A673 (cell line): ENCODE measurements at regions not wholly inside any gene's neighbourhood (a gene's known extent, or its start where the extent isn't known, plus 50 kb on each side); places are given as distances from the start of the nearest gene placed in this dataset.

Experiments
- BruUV-seq: library from RNA; stranded (reverse); fragments of 400-500 nt; replicated peaks from 2 replicates; lab custom pipeline; 2021; lab: Mats Ljungman, UMichigan
- CTCF ChIA-PET: fragments of 300-600 bp; sonication (Branson Sonifier 250); formaldehyde crosslinking; loops from one replicate; lab custom pipeline; 2022; ENCODE audit warnings: antibody characterized with exemption; lab: Charles Lee
- POLR2A ChIA-PET: fragments of 300-600 bp; sonication (Branson Sonifier 250); formaldehyde crosslinking; loops from one replicate; lab custom pipeline; 2022; ENCODE audit warnings: antibody characterized with exemption; ENCODE audit not compliant: low non-redundant PET; lab: Charles Lee
- DNase-seq: peaks from one replicate; pipeline ENCODE4 v3.0.0-alpha.2; 2015; ENCODE audit warnings: low spot score
- H3K27ac ChIP-seq: fragments of 200-600 bp; sonication (generic); 2 replicates; pipeline ENCODE4 v1.5.1; 2016; ENCODE audit warnings: mixed run types, low read depth, mild to moderate bottlenecking, mixed read lengths, antibody characterized with exemption, low read length; ENCODE audit not compliant: poor library complexity, severe bottlenecking
- H3K27me3 ChIP-seq: fragments of 200-600 bp; sonication (generic); replicated peaks from 2 replicates; pipeline ENCODE4 v1.6.1; 2017; ENCODE audit warnings: mixed run types, low read depth, mild to moderate bottlenecking, mixed read lengths, antibody characterized with exemption, low read length; ENCODE audit not compliant: insufficient read depth, poor library complexity
- H3K36me3 ChIP-seq: fragments of 200-600 bp; sonication (generic); 2 replicates; pipeline ENCODE4 v1.6.1; 2016; ENCODE audit warnings: mixed run types, mild to moderate bottlenecking, mixed read lengths, antibody characterized with exemption, low read length; ENCODE audit not compliant: insufficient read depth, poor library complexity, severe bottlenecking
- H3K4me1 ChIP-seq: fragments of 200-600 bp; sonication (generic); 2 replicates; pipeline ENCODE4 v1.6.1; 2017; ENCODE audit warnings: mixed run types, mild to moderate bottlenecking, mixed read lengths, antibody characterized with exemption, low read length; ENCODE audit not compliant: insufficient read depth, poor library complexity, severe bottlenecking
- H3K4me3 ChIP-seq: fragments of 200-600 bp; sonication (generic); 2 replicates; pipeline ENCODE4 v1.5.1; 2016; ENCODE audit warnings: low read depth, mixed run types, mild to moderate bottlenecking, mixed read lengths, low read length; ENCODE audit not compliant: poor library complexity, severe bottlenecking
- H3K9me3 ChIP-seq: fragments of 200-600 bp; sonication (generic); 2 replicates; pipeline ENCODE4 v1.6.1; 2016; ENCODE audit warnings: mixed run types, low read depth, mild to moderate bottlenecking, mixed read lengths, antibody characterized with exemption, low read length; ENCODE audit not compliant: poor library complexity, severe bottlenecking
- EZH2 ChIP-seq: fragments of 200-600 bp; sonication (generic); IDR thresholded peaks from 2 replicates; pipeline ENCODE4 v1.6.1; 2017; ENCODE audit warnings: borderline replicate concordance, low read depth, mild to moderate bottlenecking, mixed read lengths, antibody characterized with exemption, low read length; ENCODE audit not compliant: poor library complexity, severe bottlenecking
- intact Hi-C: fragments of 100-400 bp; cut with micrococcal nuclease; formaldehyde crosslinking; loops from one replicate; pipeline ENCODE4 v1.10.0; 2022; ENCODE audit not compliant: unreplicated experiment
- TF ChIP-seq, protein P1 (sequence below): fragments of 300-800, 200-600 bp; sonication (generic); conservative IDR thresholded peaks from 2 replicates; pipeline ENCODE4 v1.5.1; 2017; ENCODE audit warnings: low read depth, mild to moderate bottlenecking, antibody characterized with exemption, low read length, moderate library complexity, mixed read lengths

DNA sequence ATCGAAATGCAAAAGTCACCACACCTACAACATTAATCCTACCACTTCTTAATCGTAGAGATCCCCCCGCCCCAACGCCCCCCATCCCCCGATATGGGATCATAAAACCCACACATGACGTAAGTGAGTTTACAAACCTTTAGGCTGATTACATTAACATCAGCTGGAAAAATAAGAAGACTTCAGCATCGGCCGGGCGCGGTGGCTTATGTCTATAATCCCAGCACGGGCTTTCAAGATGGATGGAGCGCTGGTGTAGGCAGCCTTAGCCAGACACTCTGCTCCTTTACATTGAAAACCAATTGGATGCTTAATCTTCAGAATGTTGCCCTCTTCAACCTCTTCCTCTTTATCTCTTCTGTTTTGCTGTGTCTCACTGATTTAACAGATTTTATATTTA, 1376.0 kb downstream of the MAT2B start:
- DNase-seq: no peak
- TF ChIP-seq, protein P1, sequence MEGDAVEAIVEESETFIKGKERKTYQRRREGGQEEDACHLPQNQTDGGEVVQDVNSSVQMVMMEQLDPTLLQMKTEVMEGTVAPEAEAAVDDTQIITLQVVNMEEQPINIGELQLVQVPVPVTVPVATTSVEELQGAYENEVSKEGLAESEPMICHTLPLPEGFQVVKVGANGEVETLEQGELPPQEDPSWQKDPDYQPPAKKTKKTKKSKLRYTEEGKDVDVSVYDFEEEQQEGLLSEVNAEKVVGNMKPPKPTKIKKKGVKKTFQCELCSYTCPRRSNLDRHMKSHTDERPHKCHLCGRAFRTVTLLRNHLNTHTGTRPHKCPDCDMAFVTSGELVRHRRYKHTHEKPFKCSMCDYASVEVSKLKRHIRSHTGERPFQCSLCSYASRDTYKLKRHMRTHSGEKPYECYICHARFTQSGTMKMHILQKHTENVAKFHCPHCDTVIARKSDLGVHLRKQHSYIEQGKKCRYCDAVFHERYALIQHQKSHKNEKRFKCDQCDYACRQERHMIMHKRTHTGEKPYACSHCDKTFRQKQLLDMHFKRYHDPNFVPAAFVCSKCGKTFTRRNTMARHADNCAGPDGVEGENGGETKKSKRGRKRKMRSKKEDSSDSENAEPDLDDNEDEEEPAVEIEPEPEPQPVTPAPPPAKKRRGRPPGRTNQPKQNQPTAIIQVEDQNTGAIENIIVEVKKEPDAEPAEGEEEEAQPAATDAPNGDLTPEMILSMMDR: no peak
- no peak for TF ChIP-seq EZH2
- Histone ChIP-seq H3K27ac (no peak overlapping the region), H3K9me3 (no peaks in the 10 kb centered on the region), H3K27me3 (no peaks in the 10 kb centered on the region), H3K4me1 (no peaks in the 10 kb centered on the region), H3K4me3 (no peak overlapping the region), H3K36me3 (no peaks in the 10 kb centered on the region)
- intact Hi-C loops: no loop called here
- ChIA-PET POLR2A (no interaction called here), CTCF (no interaction called here)
- BruUV-seq: no TSS peak

DNA sequence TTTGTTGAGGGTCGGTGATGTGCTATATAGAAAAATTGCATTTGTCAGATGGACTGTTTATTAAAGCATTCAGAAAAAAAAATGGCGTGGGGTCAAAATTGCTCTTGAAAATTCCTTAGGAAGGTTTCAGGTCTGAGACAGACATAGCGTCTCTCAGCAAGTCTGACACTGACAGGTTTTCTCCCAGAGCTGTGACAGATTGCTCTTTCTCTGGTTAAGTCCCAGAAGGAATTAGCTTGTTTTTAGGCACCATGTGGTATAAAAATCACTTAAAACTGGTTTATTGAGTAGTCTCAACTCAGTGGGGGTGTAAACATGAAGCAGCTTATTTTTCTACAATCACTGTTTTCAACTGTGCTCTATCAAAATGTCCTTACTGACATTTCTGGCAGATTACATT, 1379.8 kb downstream of the MAT2B start:
- Histone ChIP-seq H3K4me3 (no peak overlapping the region), H3K9me3 (no peaks in the 10 kb centered on the region), H3K4me1 (no peaks in the 10 kb centered on the region), H3K36me3 (no peaks in the 10 kb centered on the region), H3K27me3 (no peaks in the 10 kb centered on the region), H3K27ac (no peak overlapping the region)
- intact Hi-C loops: no loop called here
- DNase-seq: no peak
- no TSS peak for BruUV-seq
- CTCF ChIA-PET: no interaction called here
- POLR2A ChIA-PET: no interaction called here
- no peak for TF ChIP-seq EZH2
- TF ChIP-seq, protein P1: no peak

DNA sequence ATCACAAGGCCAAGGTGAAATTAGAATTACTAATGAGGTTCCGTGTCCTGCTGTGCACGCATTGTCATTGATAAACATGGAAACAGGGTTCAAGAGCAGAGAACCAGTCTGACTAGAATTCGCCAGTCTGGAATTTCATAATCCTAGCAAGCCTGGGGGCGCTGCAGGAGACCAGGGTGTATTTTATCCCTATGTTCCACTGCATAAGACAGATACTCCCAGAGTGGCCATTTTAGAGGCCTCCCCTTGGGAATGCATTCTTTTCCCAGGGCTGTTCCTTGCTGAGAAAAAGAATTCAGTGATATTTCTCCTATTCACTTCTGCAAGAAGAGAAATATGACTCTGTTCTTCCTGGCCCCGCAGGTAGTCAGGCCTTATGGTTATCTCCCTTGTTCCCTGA, 1387.7 kb downstream of the MAT2B start:
- no peak for DNase-seq
- Histone ChIP-seq H3K27ac (no peak overlapping the region), H3K36me3 (no peaks in the 10 kb centered on the region), H3K9me3 (no peaks in the 10 kb centered on the region), H3K4me1 (no peaks in the 10 kb centered on the region), H3K4me3 (no peak overlapping the region), H3K27me3 (no peaks in the 10 kb centered on the region)
- intact Hi-C loops: no loop called here
- ChIA-PET POLR2A (no interaction called here), CTCF (no interaction called here)
- BruUV-seq: no TSS peak
- TF ChIP-seq, protein P1: no peak
- no peak for TF ChIP-seq EZH2
